RCC 7860 (cell line): ENCODE measurements at regions not wholly inside any gene's neighbourhood (a gene's known extent, or its start where the extent isn't known, plus 50 kb on each side); places are given as distances from the start of the nearest gene placed in this dataset.
"Not testable (repeated sequence)": the region's sequence is repeated elsewhere in the genome, so short reads cannot be mapped to it uniquely, and the experiment has no call there.

Source experiments
- DNase-seq: peaks from one replicate; pipeline ENCODE4 v3.0.0-alpha.2; 2015; ENCODE audit warnings: low spot score
- FAIRE-seq: peaks from 2 replicates; lab custom pipeline; 2012; peaks lifted over from hg19 to GRCh38; lab: Jason Lieb, UNC

GRCh38 chr17:77606146-77606864 lies 352.2 kb upstream of the TNRC6C start:
- DNase-seq (no peak), FAIRE-seq (no peak)

GRCh38 chr17:77606865-77607210 lies 351.7 kb upstream of the TNRC6C start:
- DNase-seq (no peak), FAIRE-seq (no peak)

GRCh38 chr17:77607606-77608005 lies 350.9 kb upstream of the TNRC6C start:
- DNase-seq, result no peak
- FAIRE-seq, result no peak

- no peak for FAIRE-seq
Observed at GRCh38 chr17:77608431-77608830, 350.1 kb upstream of the TNRC6C start.

GRCh38 chr17:77609553-77610517 lies 348.7 kb upstream of the TNRC6C start:
- DNase-seq (no peak), FAIRE-seq (no peak)

More at GRCh38 chr17:77608431-77608830, 350.1 kb upstream of the TNRC6C start:
- no peak for DNase-seq

GRCh38 chr17:77610518-77610893 lies 348.0 kb upstream of the TNRC6C start:
- FAIRE-seq (no peak), DNase-seq (no peak)

GRCh38 chr17:77610972-77611521 lies 347.5 kb upstream of the TNRC6C start:
- DNase-seq, result no peak
- no peak for FAIRE-seq

GRCh38 chr17:77611791-77612502 lies 346.6 kb upstream of the TNRC6C start:
- FAIRE-seq, result no peak

GRCh38 chr17:77613218-77613617 lies 345.3 kb upstream of the TNRC6C start:
- DNase-seq (no peak), FAIRE-seq (no peak)

More at GRCh38 chr17:77611791-77612502, 346.6 kb upstream of the TNRC6C start:
- DNase-seq, result no peak

- FAIRE-seq (no peak), DNase-seq (no peak)
Observed at GRCh38 chr17:77613627-77614026, 344.9 kb upstream of the TNRC6C start.

GRCh38 chr17:77615703-77616253 lies 342.7 kb upstream of the TNRC6C start:
- DNase-seq, result no peak
- no peak for FAIRE-seq

- DNase-seq (no peak), FAIRE-seq (no peak)
Observed at GRCh38 chr17:77616254-77616731, 342.2 kb upstream of the TNRC6C start.

GRCh38 chr17:77617516-77617915 lies 341.0 kb upstream of the TNRC6C start:
- DNase-seq (no peak), FAIRE-seq (no peak)

- no peak for FAIRE-seq
Observed at GRCh38 chr17:77618173-77618572, 340.3 kb upstream of the TNRC6C start.

GRCh38 chr17:77618731-77619130 lies 339.8 kb upstream of the TNRC6C start:
- DNase-seq, result no peak
- no peak for FAIRE-seq

More at GRCh38 chr17:77618173-77618572, 340.3 kb upstream of the TNRC6C start:
- DNase-seq, result no peak

- DNase-seq (no peak), FAIRE-seq (no peak)
Observed at GRCh38 chr17:77619326-77619725, 339.2 kb upstream of the TNRC6C start.

- FAIRE-seq (no peak), DNase-seq (no peak)
Observed at GRCh38 chr17:77619851-77620250, 338.7 kb upstream of the TNRC6C start.

- FAIRE-seq (no peak), DNase-seq (no peak)
Observed at GRCh38 chr17:77620282-77620681, 338.2 kb upstream of the TNRC6C start.

GRCh38 chr17:77622084-77622483 lies 336.4 kb upstream of the TNRC6C start:
- FAIRE-seq, DNase-seq: not testable (repeated sequence)

GRCh38 chr17:77622647-77623046 lies 335.9 kb upstream of the TNRC6C start:
- FAIRE-seq (no peak), DNase-seq (no peak)
